Caki2 (cell line): ENCODE measurements at regions not wholly inside any gene's neighbourhood (a gene's known extent, or its start where the extent isn't known, plus 50 kb on each side); places are given as distances from the start of the nearest gene placed in this dataset.
"Not testable (repeated sequence)": the region's sequence is repeated elsewhere in the genome, so short reads cannot be mapped to it uniquely, and the experiment has no call there.

Experiments used
- DNase-seq: peaks from one replicate; pipeline ENCODE4 v3.0.0-alpha.2; 2015; ENCODE audit warnings: low read depth
- in situ Hi-C: cut with HindIII; loops from 2 replicates; pipeline ENCODE4 v1.10.0; 2016; ENCODE audit warnings: low sequenced_read_pairs, low pct_unique_long_range_greater_than_20kb, mixed read lengths

- in situ Hi-C loops = no loop called here
- no peak for DNase-seq
Observed at GRCh38 chr13:90846936-90847335, 500.6 kb upstream of the MIR17HG start.

- in situ Hi-C loops, DNase-seq: not testable (repeated sequence)
Observed at GRCh38 chr13:90853666-90854065, 493.8 kb upstream of the MIR17HG start.

DNA sequence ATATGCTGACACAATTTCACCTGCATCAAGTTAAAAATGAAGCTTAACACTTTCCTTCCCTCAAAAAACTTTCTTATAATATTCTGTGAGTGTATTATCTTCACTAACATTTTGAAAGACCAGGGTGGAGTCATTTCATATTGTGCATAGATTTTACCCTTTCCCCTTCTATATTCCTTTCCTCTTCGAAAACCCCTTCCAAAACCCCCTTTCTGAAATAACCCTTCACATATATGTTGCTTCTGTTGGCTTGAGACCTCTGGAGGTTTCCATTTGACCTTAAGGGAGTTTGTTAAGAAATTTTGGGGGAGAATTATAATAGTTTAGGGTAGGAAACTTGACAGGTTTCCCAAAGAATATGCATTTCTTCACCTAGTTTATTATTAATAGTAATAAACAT lies 489.6 kb upstream of the MIR17HG start:
- DNase-seq = no peak
- in situ Hi-C loops = no loop called here

DNA sequence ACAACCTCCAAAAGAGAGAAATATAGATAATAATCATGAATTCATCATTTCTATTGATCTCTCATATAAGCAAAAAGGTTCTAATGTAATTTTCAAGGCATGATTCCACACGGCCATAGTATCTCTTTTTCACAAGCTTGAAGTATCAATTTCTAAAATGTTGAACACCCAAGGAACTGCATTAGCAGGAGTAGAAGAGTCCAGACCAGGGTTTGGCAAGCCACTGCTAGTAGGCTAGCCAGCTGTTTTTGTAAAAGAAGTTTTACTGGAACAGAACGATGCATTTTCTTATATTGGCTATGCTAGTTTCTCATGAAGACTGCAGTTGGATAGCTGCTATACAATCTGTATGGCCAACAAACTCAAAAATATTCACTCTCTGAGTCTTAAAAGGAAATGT lies 481.5 kb upstream of the MIR17HG start:
- in situ Hi-C loops = no loop called here
- DNase-seq = no peak

GRCh38 chr13:90867336-90867683 lies 480.2 kb upstream of the MIR17HG start:
- DNase-seq = peak; percentile 62
- in situ Hi-C loops = no loop called here

GRCh38 chr13:90868321-90868920 lies 479.1 kb upstream of the MIR17HG start:
- no peak for DNase-seq
- in situ Hi-C loops = no loop called here

DNA sequence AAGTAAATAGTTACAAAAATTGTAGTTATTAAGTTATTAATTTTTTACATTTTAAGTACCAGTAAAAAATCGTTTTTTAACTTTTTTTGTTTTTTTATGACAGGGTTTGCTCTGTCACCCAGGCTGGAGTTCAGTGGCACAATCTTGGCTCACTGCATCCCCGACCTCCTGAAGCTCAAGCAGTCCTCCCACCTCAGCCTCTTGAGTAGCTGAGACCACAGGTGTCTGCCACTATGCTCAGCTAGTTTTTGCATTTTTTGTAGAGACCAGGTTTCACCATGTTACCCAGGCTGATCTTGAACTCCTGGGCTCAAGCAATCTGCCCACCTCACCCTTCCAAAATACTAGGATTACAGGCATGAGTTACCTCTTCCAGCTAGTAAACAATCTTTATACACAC lies 477.9 kb upstream of the MIR17HG start:
- in situ Hi-C loops = no loop called here
- DNase-seq = no peak

DNA sequence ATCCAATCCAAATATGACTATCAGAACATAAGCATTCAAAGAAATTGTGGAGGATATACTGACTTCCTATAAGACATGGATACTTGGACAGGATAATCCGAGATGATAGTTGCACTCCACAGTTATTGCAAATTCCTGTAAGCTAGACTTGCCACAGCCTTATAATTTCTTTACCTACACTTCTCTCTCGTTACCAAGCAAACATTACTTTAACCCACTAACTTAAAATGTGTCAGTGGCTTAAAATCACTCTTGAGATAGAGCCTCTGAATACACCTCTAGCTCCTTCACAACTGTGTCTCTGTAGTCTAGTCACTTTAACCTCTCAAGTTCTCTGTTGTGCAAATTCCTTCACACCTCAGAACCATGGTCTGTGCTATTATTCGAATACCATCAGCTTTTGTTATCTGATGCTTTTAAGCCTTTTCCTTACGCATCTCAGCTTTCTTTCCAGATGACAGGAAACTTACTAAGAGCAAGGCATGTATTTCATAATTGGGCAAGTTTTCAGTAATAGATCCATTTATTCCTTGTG lies 474.9 kb upstream of the MIR17HG start:
- in situ Hi-C loops = no loop called here
- DNase-seq = no peak

DNA sequence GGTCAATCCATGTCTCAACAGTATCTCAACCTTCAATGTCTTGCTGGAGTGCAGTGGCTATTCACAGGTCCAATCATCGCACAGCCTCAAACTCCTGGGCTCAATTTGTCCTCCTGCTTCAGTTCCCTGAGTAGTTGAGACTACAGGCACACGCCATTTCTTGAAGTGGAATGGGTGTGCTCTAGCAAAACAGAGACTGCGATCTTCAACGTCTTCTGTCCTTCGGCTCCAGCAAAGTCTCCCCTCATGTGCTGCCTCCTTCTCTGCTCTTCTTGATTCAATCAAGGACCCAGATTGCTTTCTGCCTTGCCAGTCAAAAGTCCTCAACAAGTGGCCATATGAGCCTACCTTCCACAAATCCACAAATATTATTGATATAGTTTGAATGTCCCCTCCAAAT lies 466.7 kb upstream of the MIR17HG start:
- in situ Hi-C loops = no loop called here

DNA sequence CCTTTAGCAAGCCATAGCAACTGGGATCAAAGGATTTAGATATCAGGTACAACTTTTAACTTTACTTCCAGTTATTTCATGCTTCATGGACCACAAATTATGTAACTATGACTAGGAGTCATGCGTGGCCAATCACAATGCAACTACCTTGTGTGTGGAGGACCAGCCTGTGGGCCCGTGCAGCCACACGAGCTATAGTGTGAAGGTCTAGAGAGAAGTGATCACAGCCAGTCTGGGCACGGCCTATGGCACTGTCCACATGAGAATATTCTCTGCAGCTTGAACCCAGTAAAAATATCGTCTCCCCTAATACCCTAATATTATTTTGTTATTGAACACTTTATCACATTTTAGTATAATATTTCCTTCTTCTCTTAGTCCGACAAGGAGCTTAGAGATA lies 464.9 kb upstream of the MIR17HG start:
- DNase-seq = no peak
- in situ Hi-C loops = no loop called here

More for the DNA sequence above, 466.7 kb upstream of the MIR17HG start:
- no peak for DNase-seq

DNA sequence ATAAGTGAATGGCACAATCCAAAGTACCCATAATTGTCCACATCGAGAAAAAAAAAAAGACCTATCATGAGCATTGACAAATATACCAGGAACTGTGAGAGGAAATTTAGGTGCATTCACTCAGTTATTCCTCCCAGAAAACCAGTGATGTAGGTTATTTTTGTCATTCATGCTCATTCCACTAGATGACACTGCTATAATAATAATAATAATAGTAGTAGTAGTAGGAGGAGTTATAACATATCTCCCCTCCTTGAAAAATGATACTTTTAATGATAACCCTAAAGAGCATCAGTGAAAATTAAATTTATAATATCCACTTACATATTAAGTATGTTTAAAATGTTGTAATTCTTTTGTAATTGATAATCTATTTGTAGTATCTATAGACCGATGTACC lies 463.9 kb upstream of the MIR17HG start:
- DNase-seq = no peak
- in situ Hi-C loops = no loop called here

- in situ Hi-C loops = no loop called here
- DNase-seq = no peak
Observed at GRCh38 chr13:90884066-90884465, 463.4 kb upstream of the MIR17HG start.

- in situ Hi-C loops = no loop called here
Observed at GRCh38 chr13:90889906-90890834, 457.3 kb upstream of the MIR17HG start.

DNA sequence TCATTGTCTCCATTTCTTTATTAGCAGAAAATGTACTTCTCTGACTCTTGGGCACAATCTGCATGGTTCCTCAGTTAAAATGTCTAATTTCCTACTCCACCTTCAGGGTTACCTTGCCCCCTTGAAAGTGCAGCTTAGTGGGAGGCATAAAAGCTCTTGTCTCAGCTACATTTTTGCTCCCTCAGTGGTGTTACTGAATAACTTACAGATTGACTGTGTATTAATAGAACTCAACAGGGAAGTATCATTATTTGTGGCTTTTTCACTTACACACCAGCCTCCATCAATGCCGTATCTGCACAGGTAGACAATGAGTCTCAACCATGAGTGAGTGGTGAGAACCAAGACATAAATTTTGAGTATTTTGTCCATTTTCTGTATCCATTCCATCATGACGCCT lies 456.2 kb upstream of the MIR17HG start:
- no peak for DNase-seq
- in situ Hi-C loops = no loop called here

More at GRCh38 chr13:90889906-90890834, 457.3 kb upstream of the MIR17HG start:
- DNase-seq = no peak

DNA sequence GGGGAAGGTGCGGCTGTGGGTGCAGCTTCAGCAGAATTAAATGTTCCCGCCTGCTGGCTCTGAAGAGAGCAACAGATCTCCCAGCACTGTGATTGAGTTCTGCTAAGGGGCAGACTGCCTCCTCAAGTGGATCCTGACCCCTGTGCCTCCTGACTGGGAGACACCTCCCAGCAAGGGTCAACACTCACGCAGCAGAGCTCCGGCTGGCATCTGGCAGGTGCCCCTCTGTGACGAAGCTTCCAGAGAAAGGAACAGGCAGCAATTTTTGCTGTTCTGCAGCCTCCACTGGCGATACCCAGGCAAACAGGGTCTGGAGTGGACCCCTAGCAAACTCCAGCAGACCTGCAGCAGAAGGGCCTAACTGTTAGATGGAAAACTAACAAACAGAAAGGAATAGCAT lies 454.3 kb upstream of the MIR17HG start:
- in situ Hi-C loops = not testable (repeated sequence)

GRCh38 chr13:90896002-90896401 lies 451.5 kb upstream of the MIR17HG start:
- in situ Hi-C loops = no loop called here
- no peak for DNase-seq

More for the DNA sequence above, 454.3 kb upstream of the MIR17HG start:
- not testable (repeated sequence) for DNase-seq

DNA sequence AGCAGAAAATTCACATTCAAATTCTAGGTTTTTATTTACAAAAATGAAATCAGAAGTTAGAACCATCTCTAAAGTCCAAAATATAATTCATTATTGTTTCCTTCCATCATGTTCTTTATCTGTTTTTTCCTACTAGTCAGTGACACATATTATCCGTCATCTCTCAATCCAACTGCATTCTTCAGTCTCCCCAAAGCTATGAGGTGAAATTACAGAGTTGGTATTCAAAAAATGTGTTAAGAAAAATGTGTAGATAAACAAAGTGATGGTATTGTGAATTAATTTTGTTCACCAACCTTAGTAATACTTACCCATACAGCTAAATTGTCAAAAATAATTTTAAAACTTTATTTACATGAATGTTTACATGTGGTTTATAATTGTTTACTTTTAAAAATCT lies 448.7 kb upstream of the MIR17HG start:
- in situ Hi-C loops = no loop called here
- DNase-seq = no peak

DNA sequence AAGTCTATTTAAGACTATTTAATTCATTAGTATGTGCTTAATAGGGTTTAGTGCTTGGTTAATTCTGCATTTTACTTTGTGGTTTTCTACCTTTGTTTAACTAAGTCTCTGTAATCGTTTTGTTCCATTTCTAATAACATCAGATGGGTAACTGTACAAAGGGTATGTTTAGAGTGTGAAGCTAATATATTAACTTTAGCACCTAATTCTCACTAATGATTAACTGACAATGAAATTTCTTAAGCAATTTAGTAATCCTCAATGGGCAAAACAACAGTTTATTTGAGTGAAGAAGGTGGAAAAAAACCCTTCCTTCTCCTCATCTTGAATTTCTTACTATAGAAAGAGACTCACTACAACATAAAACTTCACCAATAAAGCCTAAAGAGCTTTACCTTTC lies 448.1 kb upstream of the MIR17HG start:
- in situ Hi-C loops = no loop called here
- no peak for DNase-seq

DNA sequence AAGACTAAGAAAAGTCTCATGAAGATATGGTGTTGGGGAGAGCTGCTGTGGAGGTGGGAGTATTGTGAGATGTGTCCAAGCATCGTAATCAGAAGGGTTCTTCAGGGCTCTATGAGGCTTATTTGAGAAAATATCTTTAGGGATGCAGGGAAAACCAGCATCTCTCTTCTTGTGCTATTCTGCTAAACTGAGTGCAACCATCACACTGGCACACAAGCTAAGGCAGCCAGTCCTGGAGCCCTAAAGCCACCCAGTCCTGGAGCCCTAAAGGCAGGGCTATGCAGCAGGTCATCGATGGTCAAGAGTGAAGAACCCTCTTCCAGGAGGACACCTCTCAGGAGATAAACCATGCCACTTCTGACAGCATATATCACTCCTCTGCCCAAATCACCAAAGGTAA lies 445.2 kb upstream of the MIR17HG start:
- DNase-seq = no peak
- in situ Hi-C loops = no loop called here
